GM12878 (cell line): ENCODE measurements at regions not wholly inside any gene's neighbourhood (a gene's known extent, or its start where the extent isn't known, plus 50 kb on each side); places are given as distances from the start of the nearest gene placed in this dataset.

ENCODE experiments used
- ATAC-seq: fragments of 200-7000 bp; cut with Tn5 transposase; 3 replicates; pipeline ENCODE4 v1.9.1; 2020; ENCODE audit warnings: mild to moderate bottlenecking, moderate library complexity
- BruUV-seq: library from RNA; stranded (reverse); fragments of 400-500 nt; replicated peaks from 2 replicates; lab custom pipeline; 2021; lab: Mats Ljungman, UMichigan
- CTCF ChIA-PET: fragments of 300-600 bp; sonication (Branson Sonifier 250); formaldehyde crosslinking; extraction: SDS; loops from one replicate; lab custom pipeline; 2021; ENCODE audit warnings: inconsistent platforms; lab: Yijun Ruan, JAX
- POLR2A ChIA-PET: fragments of 350-600 bp; formaldehyde crosslinking; extraction: SDS; loops from one replicate; lab custom pipeline; 2021; ENCODE audit warnings: inconsistent platforms; lab: Charles Lee
- RAD21 ChIA-PET: fragments of 300-600 bp; sonication (Branson Sonifier 250); formaldehyde crosslinking; loops from one replicate; lab custom pipeline; 2023; ENCODE audit warnings: antibody characterized with exemption; ENCODE audit not compliant: unreplicated experiment; lab: Charles Lee
- SMC1A ChIA-PET: fragments of 300-600 bp; sonication (Branson Sonifier 250); formaldehyde crosslinking; loops from one replicate; lab custom pipeline; 2023; ENCODE audit not compliant: unreplicated experiment, uncharacterized antibody; lab: Charles Lee
- DNase-seq: peaks from one replicate; pipeline ENCODE4 v3.0.0-alpha.2; 2011; ENCODE audit warnings: low read depth, low spot score
- FAIRE-seq: peaks from 3 replicates; lab custom pipeline; 2011; peaks lifted over from hg19 to GRCh38; lab: Jason Lieb, UNC
- H2AFZ ChIP-seq: 2 replicates; pipeline ENCODE4 v1.6.0; 2011; ENCODE audit warnings: low read depth, low read length, control low read depth; ENCODE audit not compliant: control insufficient read depth
- H3K27ac ChIP-seq: 2 replicates; pipeline ENCODE4 v1.5.1; 2011; ENCODE audit warnings: control low read depth; ENCODE audit not compliant: control insufficient read depth, insufficient read depth
- H3K27me3 ChIP-seq, 2 experiments: replicated peaks in 1 of 2; 2 replicates each; pipeline versions ENCODE4 v1.6.0 to v1.6.1; 2011; ENCODE audit warnings: low read length in 1 of 2; ENCODE audit not compliant: control insufficient read depth in 2 of 2, insufficient read depth in 2 of 2
- H3K36me3 ChIP-seq, 2 experiments: 2 replicates each; pipeline ENCODE4 v1.5.1; 2011; ENCODE audit warnings: low read length in 1 of 2; ENCODE audit not compliant: control insufficient read depth in 2 of 2, insufficient read depth in 2 of 2
- H3K4me1 ChIP-seq: 2 replicates; pipeline ENCODE4 v1.6.1; 2011; ENCODE audit warnings: mild to moderate bottlenecking, low read length, moderate library complexity, mixed read lengths; ENCODE audit not compliant: control insufficient read depth, insufficient read depth
- H3K4me2 ChIP-seq: 2 replicates; pipeline ENCODE4 v1.6.0; 2011; ENCODE audit warnings: control low read depth; ENCODE audit not compliant: control insufficient read depth, insufficient read depth
- H3K4me3 ChIP-seq: fragments of 200-600 bp; sonication (generic); 2 replicates; pipeline ENCODE4 v1.5.1; 2016
- H3K79me2 ChIP-seq: 2 replicates; pipeline ENCODE4 v1.6.0; 2011; ENCODE audit warnings: low read length; ENCODE audit not compliant: control insufficient read depth, insufficient read depth
- H3K9ac ChIP-seq: 2 replicates; pipeline ENCODE4 v1.8.0; 2011; ENCODE audit warnings: low read length, control low read depth, mixed read lengths; ENCODE audit not compliant: control insufficient read depth, insufficient read depth
- H3K9me3 ChIP-seq: replicated peaks from 3 replicates; pipeline ENCODE4 v1.5.1; 2011; ENCODE audit warnings: mild to moderate bottlenecking, low read length; ENCODE audit not compliant: control insufficient read depth, insufficient read depth
- H4K20me1 ChIP-seq: 2 replicates; pipeline ENCODE4 v1.6.0; 2011; ENCODE audit not compliant: control insufficient read depth, insufficient read depth
- E2F4 ChIP-seq: IDR thresholded peaks from 2 replicates; pipeline ENCODE4 v1.6.1; 2012; ENCODE audit warnings: low read depth, low read length, improper control_type of control experiment
- EGR1 ChIP-seq, 2 experiments: IDR thresholded peaks; 1 replicate in 1 of 2; 2 replicates in 1 of 2; pipeline ENCODE4 v1.6.1; 2011 to 2012; ENCODE audit warnings: low read depth in 2 of 2, low read length in 2 of 2, borderline replicate concordance in 1 of 2, mild to moderate bottlenecking in 1 of 2, moderate library complexity in 1 of 2
- IRF5 ChIP-seq: fragments of 450-650 bp; IDR thresholded peaks from 2 replicates; pipeline ENCODE4 v1.6.1; 2017; ENCODE audit warnings: borderline replicate concordance
- KDM1A ChIP-seq: fragments of 200-600 bp; sonication (generic); IDR thresholded peaks from 2 replicates; pipeline ENCODE4 v1.6.1; 2016; ENCODE audit warnings: borderline replicate concordance
- MYB ChIP-seq: fragments of 150-350 bp; IDR thresholded peaks from 2 replicates; pipeline ENCODE4 v1.6.1; 2014; ENCODE audit warnings: mild to moderate bottlenecking, low read depth, low read length, borderline replicate concordance
- NFXL1 ChIP-seq: fragments of 450-650 bp; IDR thresholded peaks from 2 replicates; pipeline ENCODE4 v1.6.1; 2017; ENCODE audit warnings: antibody characterized with exemption, mild to moderate bottlenecking, borderline replicate concordance
- SPI1 ChIP-seq: IDR thresholded peaks from 2 replicates; pipeline ENCODE4 v1.6.1; 2011; ENCODE audit warnings: low read depth, mild to moderate bottlenecking, low read length, moderate library complexity, borderline replicate concordance; ENCODE audit not compliant: insufficient read depth
- WGBS: methylation state at CpG from one replicate; pipeline ENCODE4 v1.1.6; 2016; ENCODE audit warnings: low lambda C conversion rate; ENCODE audit not compliant: insufficient replicate concordance, insufficient coverage; ENCODE audit errors: missing lambda C conversion rate; 5-methylcytosine and 5-hydroxymethylcytosine counted together
- in situ Hi-C: fragments of 300-500 bp; cut with MboI; formaldehyde crosslinking; loops from 9 replicates; pipeline ENCODE4 v1.14.3; 2018; ENCODE audit warnings: mixed read lengths
- intact Hi-C: fragments of 100-400 bp; cut with micrococcal nuclease; formaldehyde crosslinking; loops from one replicate; pipeline ENCODE4 v1.14.2; 2022; ENCODE audit not compliant: unreplicated experiment
- TF ChIP-seq, protein P1 (sequence below), 3 experiments: IDR thresholded peaks in 2 of 3; conservative IDR thresholded peaks in 1 of 3; 2 replicates each; pipeline ENCODE4 v1.5.1; 2011; ENCODE audit warnings: low read depth in 3 of 3, low read length in 3 of 3, mild to moderate bottlenecking in 3 of 3, control low read depth in 2 of 3, moderate library complexity in 2 of 3, inconsistent platforms in 1 of 3, mixed read lengths in 1 of 3; ENCODE audit not compliant: control insufficient read depth in 2 of 3, insufficient read depth in 1 of 3; ENCODE audit errors: extremely low read depth in 1 of 3

- ChIA-PET RAD21 (interaction anchor here (0.6 to 8.7 kb wide), 13 partner anchors 9 to 413 kb away, joined by 3 to 92 read pairs (median 4); partner anchors contain the start of gene EEA1), SMC1A (interaction anchor here (0.8 to 22.0 kb wide), 21 partner anchors 12 to 488 kb away, joined by 3 to 420 read pairs (median 5); partner anchors contain the start of gene PLEKHG7), POLR2A (interaction anchor here (0.9 to 5.2 kb wide), 6 partner anchors 11 to 415 kb away, joined by 3 to 39 read pairs (median 6); no protein-coding TSS in a partner anchor), CTCF (interaction anchor here (0.9 to 5.2 kb wide), 14 partner anchors 9 to 412 kb away, joined by 3 to 68 read pairs (median 6); no protein-coding TSS in a partner anchor)
- H3K4me3 ChIP-seq: no peak overlapping the region
- FAIRE-seq (no peak), DNase-seq (no peak), ATAC-seq (no peak)
- no peak overlapping the region for H3K9ac ChIP-seq
- TF ChIP-seq SPI1 (no peak), EGR1 (IDR thresholded peaks at IDR 0.05; ENCODE audit: borderline replicate concordance in 1 of 2, low read depth in 2 of 2, low read length in 2 of 2) (no peak), IRF5 (no peak), NFXL1 (no peak), KDM1A (no peak), MYB (no peak), E2F4 (no peak)
- TF ChIP-seq, protein P1, sequence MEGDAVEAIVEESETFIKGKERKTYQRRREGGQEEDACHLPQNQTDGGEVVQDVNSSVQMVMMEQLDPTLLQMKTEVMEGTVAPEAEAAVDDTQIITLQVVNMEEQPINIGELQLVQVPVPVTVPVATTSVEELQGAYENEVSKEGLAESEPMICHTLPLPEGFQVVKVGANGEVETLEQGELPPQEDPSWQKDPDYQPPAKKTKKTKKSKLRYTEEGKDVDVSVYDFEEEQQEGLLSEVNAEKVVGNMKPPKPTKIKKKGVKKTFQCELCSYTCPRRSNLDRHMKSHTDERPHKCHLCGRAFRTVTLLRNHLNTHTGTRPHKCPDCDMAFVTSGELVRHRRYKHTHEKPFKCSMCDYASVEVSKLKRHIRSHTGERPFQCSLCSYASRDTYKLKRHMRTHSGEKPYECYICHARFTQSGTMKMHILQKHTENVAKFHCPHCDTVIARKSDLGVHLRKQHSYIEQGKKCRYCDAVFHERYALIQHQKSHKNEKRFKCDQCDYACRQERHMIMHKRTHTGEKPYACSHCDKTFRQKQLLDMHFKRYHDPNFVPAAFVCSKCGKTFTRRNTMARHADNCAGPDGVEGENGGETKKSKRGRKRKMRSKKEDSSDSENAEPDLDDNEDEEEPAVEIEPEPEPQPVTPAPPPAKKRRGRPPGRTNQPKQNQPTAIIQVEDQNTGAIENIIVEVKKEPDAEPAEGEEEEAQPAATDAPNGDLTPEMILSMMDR (IDR thresholded peaks at IDR 0.05 in 2 of 3, conservative IDR thresholded peaks at IDR 0.05 in 1 of 3; ENCODE audit: control insufficient read depth in 2 of 3, extremely low read depth in 1 of 3, insufficient read depth in 1 of 3, low read depth in 3 of 3, low read length in 3 of 3): no peak
- 55% methylated on average over 4 of the region's 4 CpGs for WGBS
- peak overlapping the region; percentile 2; the same call in 1 of the 2 replicates for H3K27ac ChIP-seq
- H3K4me2 ChIP-seq: peak overlapping the region; percentile 43; the same call in 1 of the 2 replicates
- H3K27me3 ChIP-seq: no peaks in the 10 kb centered on the region
- in situ Hi-C loops: no loop called here
- peaks cover 36% of the 10 kb centered on the region for H3K4me1 ChIP-seq
- no peaks in the 10 kb centered on the region for H3K79me2 ChIP-seq
- no peaks in the 10 kb centered on the region for H4K20me1 ChIP-seq
- H2AFZ ChIP-seq: no peak overlapping the region
- H3K36me3 ChIP-seq: no peaks in the 10 kb centered on the region
- intact Hi-C loops: no loop called here
- BruUV-seq: no TSS peak
- H3K9me3 ChIP-seq: no peaks in the 10 kb centered on the region; the same call in 2 of the 3 replicates
Observed at GRCh38 chr12:93007544-93007943, 78.4 kb upstream of the EEA1 start.
